H9 (cell line): ENCODE measurements at regions not wholly inside any gene's neighbourhood (a gene's known extent, or its start where the extent isn't known, plus 50 kb on each side); places are given as distances from the start of the nearest gene placed in this dataset.
A peak's percentile ranks its signal among the peaks of the same experiment; 100 is the strongest.

ENCODE experiments used
- DNase-seq: peaks from one replicate; pipeline ENCODE4 v3.0.0-alpha.2; 2017
- H2AFZ ChIP-seq: one replicate; pipeline ENCODE4 v1.6.1; 2013; ENCODE audit warnings: mild to moderate bottlenecking, low read length, control low read depth, moderate library complexity
- H2AK5ac ChIP-seq: 2 replicates; pipeline ENCODE4 v1.6.1; 2013; ENCODE audit warnings: low read length, control low read depth, mixed read lengths; ENCODE audit not compliant: insufficient read length
- H2BK120ac ChIP-seq: one replicate; pipeline ENCODE4 v1.6.1; 2013; ENCODE audit warnings: low read depth, mild to moderate bottlenecking, low read length, control low read depth, inconsistent platforms; ENCODE audit not compliant: poor library complexity, severe bottlenecking
- H2BK12ac ChIP-seq: 2 replicates; pipeline ENCODE4 v1.6.1; 2013; ENCODE audit warnings: low read length, control low read depth, mixed read lengths, low read depth; ENCODE audit not compliant: insufficient read length
- H2BK15ac ChIP-seq: 2 replicates; pipeline ENCODE4 v1.6.1; 2013; ENCODE audit warnings: low read depth, low read length, control low read depth
- H2BK20ac ChIP-seq: one replicate; pipeline ENCODE4 v1.6.1; 2013; ENCODE audit warnings: low read depth, mild to moderate bottlenecking, low read length, control low read depth, inconsistent platforms; ENCODE audit not compliant: poor library complexity, severe bottlenecking
- H2BK5ac ChIP-seq: 2 replicates; pipeline ENCODE4 v1.6.1; 2013; ENCODE audit warnings: low read length, control low read depth, mixed read lengths; ENCODE audit not compliant: insufficient read length
- H3K14ac ChIP-seq: 2 replicates; pipeline ENCODE4 v1.6.1; 2013; ENCODE audit warnings: low read length, control low read depth; ENCODE audit not compliant: insufficient read depth
- H3K18ac ChIP-seq: 2 replicates; pipeline ENCODE4 v1.6.1; 2013; ENCODE audit warnings: low read depth, mild to moderate bottlenecking, mixed read lengths, low read length, control low read depth; ENCODE audit not compliant: insufficient read length
- H3K23ac ChIP-seq: 2 replicates; pipeline ENCODE4 v1.6.1; 2013; ENCODE audit warnings: low read length, control low read depth, mixed read lengths, low read depth; ENCODE audit not compliant: insufficient read length
- H3K23me2 ChIP-seq: 2 replicates; pipeline ENCODE4 v1.6.1; 2013; ENCODE audit warnings: low read depth, mild to moderate bottlenecking, mixed read lengths, low read length, control low read depth; ENCODE audit not compliant: insufficient read length, poor library complexity, severe bottlenecking
- H3K27ac ChIP-seq: 2 replicates; pipeline ENCODE4 v1.5.1; 2013; ENCODE audit warnings: low read length, control low read depth, mixed read lengths, low read depth; ENCODE audit not compliant: insufficient read length
- H3K27me3 ChIP-seq: 2 replicates; pipeline ENCODE4 v1.6.1; 2013; ENCODE audit warnings: low read length, control low read depth, inconsistent platforms; ENCODE audit not compliant: insufficient read depth
- H3K4ac ChIP-seq: 2 replicates; pipeline ENCODE4 v1.6.1; 2013; ENCODE audit warnings: low read depth, mild to moderate bottlenecking, control low read depth, inconsistent platforms, low read length, moderate library complexity
- H3K4me1 ChIP-seq: 2 replicates; pipeline ENCODE4 v1.6.1; 2013; ENCODE audit warnings: low read length, control low read depth, inconsistent platforms; ENCODE audit not compliant: insufficient read depth
- H3K4me2 ChIP-seq: 2 replicates; pipeline ENCODE4 v1.6.1; 2013; ENCODE audit warnings: low read length, control low read depth, mixed read lengths; ENCODE audit not compliant: insufficient read length, insufficient read depth
- H3K56ac ChIP-seq: 2 replicates; pipeline ENCODE4 v1.6.1; 2013; ENCODE audit warnings: low read depth, mild to moderate bottlenecking, mixed read lengths, low read length, control low read depth; ENCODE audit not compliant: insufficient read length
- H3K79me1 ChIP-seq: 2 replicates; pipeline ENCODE4 v1.6.1; 2013; ENCODE audit warnings: low read depth, mild to moderate bottlenecking, moderate library complexity, low read length, control low read depth, inconsistent platforms; ENCODE audit not compliant: insufficient read depth, poor library complexity, severe bottlenecking
- H3K79me2 ChIP-seq: 2 replicates; pipeline ENCODE4 v1.6.1; 2013; ENCODE audit warnings: low read length, control low read depth, inconsistent platforms; ENCODE audit not compliant: insufficient read depth
- H3K9ac ChIP-seq: 2 replicates; pipeline ENCODE4 v1.6.1; 2013; ENCODE audit warnings: low read length, control low read depth, mixed read lengths; ENCODE audit not compliant: insufficient read length; ENCODE audit errors: extremely low read depth
- H3K9me3 ChIP-seq: one replicate; pipeline ENCODE4 v1.6.1; 2013; ENCODE audit warnings: low read depth, low read length, inconsistent platforms; ENCODE audit not compliant: control insufficient read depth
- H3T11ph ChIP-seq: one replicate; pipeline ENCODE4 v1.6.1; 2013; ENCODE audit warnings: mild to moderate bottlenecking, low read length, control low read depth, inconsistent platforms
- H4K20me1 ChIP-seq: one replicate; pipeline ENCODE4 v1.6.1; 2013; ENCODE audit not compliant: control insufficient read depth, insufficient read length, insufficient read depth
- H4K5ac ChIP-seq: 2 replicates; pipeline ENCODE4 v1.6.1; 2013; ENCODE audit warnings: low read depth, mild to moderate bottlenecking, mixed read lengths, low read length, control low read depth; ENCODE audit not compliant: insufficient read length
- H4K8ac ChIP-seq: replicated peaks from 2 replicates; pipeline ENCODE4 v1.6.1; 2013; ENCODE audit warnings: low read length, control low read depth, mixed read lengths, low read depth; ENCODE audit not compliant: insufficient read length
- H4K91ac ChIP-seq: 2 replicates; pipeline ENCODE4 v1.6.1; 2013; ENCODE audit warnings: low read depth, mild to moderate bottlenecking, moderate library complexity, mixed read lengths, low read length, control low read depth; ENCODE audit not compliant: insufficient read length
- H3K27ac Mint-ChIP-seq, 3 experiments: 2 replicates in 2 of 3; 3 replicates in 1 of 3; pipeline ENCODE4 v1.8.0; 2020 to 2021; ENCODE audit warnings: mixed read lengths in 3 of 3, mild to moderate bottlenecking in 1 of 3, moderate library complexity in 1 of 3
- H3K27me3 Mint-ChIP-seq: 2 replicates; pipeline ENCODE4 v1.8.0; 2021; ENCODE audit warnings: low read depth, mild to moderate bottlenecking, moderate library complexity, mixed read lengths
- H3K36me3 Mint-ChIP-seq, 3 experiments: 2 replicates in 2 of 3; 3 replicates in 1 of 3; pipeline ENCODE4 v1.8.0; 2020 to 2021; ENCODE audit warnings: low read depth in 3 of 3, mixed read lengths in 3 of 3; ENCODE audit not compliant: insufficient read depth in 1 of 3
- H3K4me1 Mint-ChIP-seq, 2 experiments: 2 replicates each; pipeline ENCODE4 v1.8.0; 2020; ENCODE audit warnings: mixed read lengths in 2 of 2
- H3K4me3 Mint-ChIP-seq, 2 experiments: 2 replicates in 1 of 2; 3 replicates in 1 of 2; pipeline ENCODE4 v1.8.0; 2020 to 2021; ENCODE audit warnings: mild to moderate bottlenecking in 2 of 2, mixed read lengths in 2 of 2, moderate library complexity in 1 of 2
- H3K9me3 Mint-ChIP-seq, 2 experiments: 2 replicates in 1 of 2; 3 replicates in 1 of 2; pipeline ENCODE4 v1.8.0; 2020; ENCODE audit warnings: mild to moderate bottlenecking in 2 of 2, mixed read lengths in 2 of 2, moderate library complexity in 1 of 2
- WGBS: extraction: QIAGEN DNeasy Blood & Tissue Kit; methylation state at CpG from one replicate; pipeline ENCODE4 v1.1.7; 2013; ENCODE audit warnings: missing lambda C conversion rate, low lambda C conversion rate, mixed read lengths; ENCODE audit not compliant: insufficient read length; ENCODE audit errors: extremely low coverage; 5-methylcytosine and 5-hydroxymethylcytosine counted together
- TF ChIP-seq, protein P1 (sequence below): fragments of 200-600 bp; sonication (generic); conservative IDR thresholded peaks from 3 replicates; pipeline ENCODE4 v1.8.0; 2021; ENCODE audit warnings: antibody characterized with exemption, mild to moderate bottlenecking

- no peaks in the 10 kb centered on the region for H3K79me1 ChIP-seq
- TF ChIP-seq, protein P1, sequence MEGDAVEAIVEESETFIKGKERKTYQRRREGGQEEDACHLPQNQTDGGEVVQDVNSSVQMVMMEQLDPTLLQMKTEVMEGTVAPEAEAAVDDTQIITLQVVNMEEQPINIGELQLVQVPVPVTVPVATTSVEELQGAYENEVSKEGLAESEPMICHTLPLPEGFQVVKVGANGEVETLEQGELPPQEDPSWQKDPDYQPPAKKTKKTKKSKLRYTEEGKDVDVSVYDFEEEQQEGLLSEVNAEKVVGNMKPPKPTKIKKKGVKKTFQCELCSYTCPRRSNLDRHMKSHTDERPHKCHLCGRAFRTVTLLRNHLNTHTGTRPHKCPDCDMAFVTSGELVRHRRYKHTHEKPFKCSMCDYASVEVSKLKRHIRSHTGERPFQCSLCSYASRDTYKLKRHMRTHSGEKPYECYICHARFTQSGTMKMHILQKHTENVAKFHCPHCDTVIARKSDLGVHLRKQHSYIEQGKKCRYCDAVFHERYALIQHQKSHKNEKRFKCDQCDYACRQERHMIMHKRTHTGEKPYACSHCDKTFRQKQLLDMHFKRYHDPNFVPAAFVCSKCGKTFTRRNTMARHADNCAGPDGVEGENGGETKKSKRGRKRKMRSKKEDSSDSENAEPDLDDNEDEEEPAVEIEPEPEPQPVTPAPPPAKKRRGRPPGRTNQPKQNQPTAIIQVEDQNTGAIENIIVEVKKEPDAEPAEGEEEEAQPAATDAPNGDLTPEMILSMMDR: no peak
- H3K14ac ChIP-seq: no peak overlapping the region
- no peaks in the 10 kb centered on the region for H3K36me3 Mint-ChIP-seq
- no peak overlapping the region for H2BK120ac ChIP-seq
- no peak overlapping the region for H2BK20ac ChIP-seq
- peaks cover 59% of the 10 kb centered on the region for H3K27me3 ChIP-seq
- DNase-seq: no peak
- peaks cover 20% of the 10 kb centered on the region for H3K23me2 ChIP-seq
- no peak overlapping the region for H3K4ac ChIP-seq
- no peak overlapping the region for H2AK5ac ChIP-seq
- WGBS: no CpG with 5 or more reads among the region's 84 CpGs
- no peak overlapping the region for H4K91ac ChIP-seq
- H3K79me2 ChIP-seq: no peaks in the 10 kb centered on the region
- no peak overlapping the region for H3K56ac ChIP-seq
- H3K4me3 Mint-ChIP-seq: peak overlapping the region; percentile 56 to 85
- no peak overlapping the region for H3K27ac Mint-ChIP-seq
- H3K9me3 ChIP-seq: no peaks in the 10 kb centered on the region
- H4K20me1 ChIP-seq: no peaks in the 10 kb centered on the region
- H2BK5ac ChIP-seq: no peak overlapping the region
- H4K8ac ChIP-seq: no peak overlapping the region
- H2AFZ ChIP-seq: no peak overlapping the region
- no peak overlapping the region for H4K5ac ChIP-seq
- H3K23ac ChIP-seq: no peak overlapping the region
- peaks cover 0 to 4% of the 10 kb centered on the region in 2 experiments; a peak in 3 of 5 replicates for H3K9me3 Mint-ChIP-seq
- H3K4me2 ChIP-seq: peak overlapping the region; percentile 82
- H3K4me1 ChIP-seq: no peaks in the 10 kb centered on the region
- H3K27me3 Mint-ChIP-seq: peaks cover 90% of the 10 kb centered on the region
- no peak overlapping the region for H3K27ac ChIP-seq
- peaks cover 41 to 53% of the 10 kb centered on the region in 2 experiments for H3K4me1 Mint-ChIP-seq
- no peak overlapping the region for H2BK12ac ChIP-seq
- no peak overlapping the region for H3K9ac ChIP-seq
- H3K18ac ChIP-seq: no peak overlapping the region
- H3T11ph ChIP-seq: no peak overlapping the region
- H2BK15ac ChIP-seq: no peak overlapping the region
These were observed 146.3 kb upstream of the ZNF536 start for GRCh38 chr19:30225676-30226463.
